K562 (cell line): ENCODE measurements at regions not wholly inside any gene's neighbourhood (a gene's known extent, or its start where the extent isn't known, plus 50 kb on each side); places are given as distances from the start of the nearest gene placed in this dataset.

Experiments
- ATAC-seq: fragments of 200-7000 bp; cut with Tn5 transposase; 3 replicates; pipeline ENCODE4 v1.9.1; 2020; ENCODE audit warnings: moderate library complexity
- BruUV-seq: library from RNA; stranded (reverse); fragments of 400-500 nt; replicated peaks from 2 replicates; lab custom pipeline; 2021; lab: Mats Ljungman, UMichigan
- CTCF ChIA-PET: fragments of 300-600 bp; formaldehyde crosslinking; extraction: SDS; loops from one replicate; lab custom pipeline; 2021; ENCODE audit warnings: low intra/inter-chr PET ratio; lab: Yijun Ruan, JAX
- POLR2A ChIA-PET: fragments of 300-600, 350-650 bp; sonication (Branson Sonifier 250); formaldehyde crosslinking; extraction: SDS; loops from one replicate; lab custom pipeline; 2021; ENCODE audit warnings: antibody characterized with exemption, inconsistent platforms; lab: Yijun Ruan, JAX
- DNase-seq, 4 experiments: peaks; one replicate each; pipeline versions ENCODE4 v3.0.0 to v3.0.0-alpha.2; 2011 to 2018; ENCODE audit warnings: low spot score in 3 of 4, mixed read lengths in 3 of 4; ENCODE audit errors: extremely low read depth in 1 of 4
- FAIRE-seq: peaks from 2 replicates; lab custom pipeline; 2011; peaks lifted over from hg19 to GRCh38; lab: Jason Lieb, UNC
- H2AFZ ChIP-seq: 2 replicates; pipeline ENCODE4 v1.6.0; 2011; ENCODE audit warnings: low read depth, low read length, control low read depth, inconsistent platforms
- H3K27ac ChIP-seq: fragments of 200-600 bp; 3 replicates; pipeline ENCODE4 v1.8.0; 2011; ENCODE audit warnings: low read depth, mild to moderate bottlenecking, control low read depth, inconsistent platforms, low read length, moderate library complexity, mixed read lengths; ENCODE audit errors: extremely low read depth
- H3K27me3 ChIP-seq, 2 experiments: fragments of 300-600 bp in 1 of 2; 2 replicates in 1 of 2; 3 replicates in 1 of 2; pipeline versions ENCODE4 v1.6.0 to v1.8.0; 2011; ENCODE audit warnings: inconsistent platforms in 2 of 2, low read length in 2 of 2, mild to moderate bottlenecking in 1 of 2, mixed read lengths in 1 of 2, moderate library complexity in 1 of 2; ENCODE audit not compliant: control insufficient read depth in 2 of 2, insufficient read depth in 2 of 2
- H3K36me3 ChIP-seq: fragments of 300-600 bp; 3 replicates; pipeline ENCODE4 v1.8.0; 2011; ENCODE audit warnings: mild to moderate bottlenecking, low read length, inconsistent platforms; ENCODE audit not compliant: control insufficient read depth, insufficient read depth
- H3K4me1 ChIP-seq, 2 experiments: fragments of 200-600 bp in 1 of 2; replicated peaks in 1 of 2; 2 replicates in 1 of 2; 3 replicates in 1 of 2; pipeline versions ENCODE4 v1.5.1 to v1.8.0; 2011; ENCODE audit warnings: inconsistent platforms in 2 of 2, low read length in 2 of 2, mild to moderate bottlenecking in 1 of 2, mixed read lengths in 1 of 2, moderate library complexity in 1 of 2; ENCODE audit not compliant: control insufficient read depth in 2 of 2, insufficient read depth in 2 of 2
- H3K4me2 ChIP-seq: 2 replicates; pipeline ENCODE4 v1.6.1; 2011; ENCODE audit warnings: low read length, control low read depth, inconsistent platforms, mixed read lengths; ENCODE audit not compliant: insufficient read depth
- H3K4me3 ChIP-seq: fragments of 200-600 bp; sonication (generic), shearing (Covaris generic); 2 replicates; pipeline ENCODE4 v1.5.1; 2016; ENCODE audit warnings: control low read depth, inconsistent platforms
- H3K79me2 ChIP-seq: fragments of 200-600 bp; 3 replicates; pipeline ENCODE4 v1.8.0; 2011; ENCODE audit warnings: low read length, inconsistent platforms; ENCODE audit not compliant: control insufficient read depth, insufficient read depth
- H3K9ac ChIP-seq, 2 experiments: 2 replicates each; pipeline versions ENCODE4 v1.6.0 to v1.6.1; 2011; ENCODE audit warnings: low read depth in 2 of 2, low read length in 2 of 2, control low read depth in 1 of 2, inconsistent platforms in 1 of 2, mild to moderate bottlenecking in 1 of 2, mixed read lengths in 1 of 2; ENCODE audit not compliant: insufficient read depth in 1 of 2
- H3K9me1 ChIP-seq: one replicate; pipeline ENCODE4 v1.6.0; 2011; ENCODE audit warnings: inconsistent platforms, mild to moderate bottlenecking, low read length, moderate library complexity; ENCODE audit not compliant: control insufficient read depth, insufficient read depth
- H3K9me3 ChIP-seq: replicated peaks from 2 replicates; pipeline ENCODE4 v1.5.1; 2011; ENCODE audit warnings: low read depth, low read length, inconsistent platforms; ENCODE audit not compliant: control insufficient read depth, insufficient read depth
- H4K20me1 ChIP-seq: replicated peaks from 2 replicates; pipeline ENCODE4 v1.6.1; 2011; ENCODE audit warnings: low read length, inconsistent platforms, mixed read lengths; ENCODE audit not compliant: control insufficient read depth, insufficient read depth
- ADNP ChIP-seq: fragments of 200-800 bp; sonication (Bioruptor generic); IDR thresholded peaks from 2 replicates; pipeline ENCODE4 v1.6.1; 2016; ENCODE audit warnings: missing genetic modification characterization, missing compliant biosample characterization
- ERF ChIP-seq: fragments of 450-650 bp; formaldehyde crosslinking; IDR thresholded peaks from 2 replicates; pipeline ENCODE4 v1.4.0; 2020; ENCODE audit warnings: mild to moderate bottlenecking, mixed read lengths
- ETV6 ChIP-seq, 3 experiments: fragments of 150-350 bp in 1 of 3; sonication (generic) in 1 of 3; formaldehyde crosslinking in 1 of 3; IDR thresholded peaks; 2 replicates each; pipeline versions ENCODE4 v1.6.1 to v1.8.0; 2014 to 2022; ENCODE audit warnings: borderline replicate concordance in 2 of 3, low read depth in 2 of 3, antibody characterized with exemption in 1 of 3, low read length in 1 of 3, mild to moderate bottlenecking in 1 of 3, missing genetic modification reagents in 1 of 3
- FOXK2 ChIP-seq, 2 experiments: fragments of 450-650 bp; IDR thresholded peaks in 1 of 2; conservative IDR thresholded peaks in 1 of 2; 2 replicates each; pipeline ENCODE4 v1.6.1; 2016; ENCODE audit warnings: low read depth in 2 of 2, mild to moderate bottlenecking in 1 of 2
- GTF2F1 ChIP-seq: IDR thresholded peaks from 2 replicates; pipeline ENCODE4 v1.6.1; 2011; ENCODE audit warnings: low read depth, low read length, improper control_type of control experiment
- MED1 ChIP-seq: sonication (generic); formaldehyde crosslinking; IDR thresholded peaks from 2 replicates; pipeline ENCODE4 v1.8.1; 2023; ENCODE audit warnings: missing genetic modification reagents, borderline replicate concordance
- NR3C1 ChIP-seq: sonication (generic); formaldehyde crosslinking; IDR thresholded peaks from 2 replicates; pipeline ENCODE4 v1.8.1; 2022; ENCODE audit warnings: missing genetic modification reagents
- SRSF7 ChIP-seq: fragments of 200-400 bp; formaldehyde crosslinking; optimal IDR thresholded peaks from 2 replicates; pipeline ENCODE3; 2017; ENCODE audit warnings: mild to moderate bottlenecking, low read depth, low read length
- TARDBP ChIP-seq: fragments of 450-650 bp; IDR thresholded peaks from 2 replicates; pipeline ENCODE4 v1.6.1; 2016
- ZBTB8A ChIP-seq: fragments of 450-650 bp; IDR thresholded peaks from 2 replicates; pipeline ENCODE4 v1.6.1; 2018; ENCODE audit warnings: mild to moderate bottlenecking, moderate library complexity; ENCODE audit not compliant: partially characterized antibody
- ZNF197 ChIP-seq: fragments of 200-800 bp; sonication (Bioruptor generic); IDR thresholded peaks from 2 replicates; pipeline ENCODE4 v1.6.1; 2016; ENCODE audit warnings: low read depth, missing genetic modification characterization, missing compliant biosample characterization
- ZNF280B ChIP-seq: fragments of 250-450 bp; sonication (Bioruptor Pico); IDR thresholded peaks from 2 replicates; pipeline ENCODE4 v1.5.1; 2021; ENCODE audit warnings: mild to moderate bottlenecking
- ZNF311 ChIP-seq: fragments of 250-450 bp; sonication (Bioruptor Pico); IDR thresholded peaks from 2 replicates; pipeline ENCODE4 v1.4.0; 2020; ENCODE audit warnings: mild to moderate bottlenecking, moderate library complexity
- ZNF444 ChIP-seq: fragments of 250-450 bp; sonication (Bioruptor Pico); IDR thresholded peaks from 2 replicates; pipeline ENCODE4 v1.4.0; 2020; ENCODE audit warnings: mild to moderate bottlenecking, moderate library complexity
- ZNF445 ChIP-seq: fragments of 250-450 bp; sonication (Bioruptor Pico); IDR thresholded peaks from 2 replicates; pipeline ENCODE4 v1.4.0; 2020; ENCODE audit warnings: low read depth, mild to moderate bottlenecking, moderate library complexity
- ZNF561 ChIP-seq: fragments of 450-650 bp; formaldehyde crosslinking; conservative IDR thresholded peaks from 2 replicates; pipeline ENCODE4 v1.4.0; 2020; ENCODE audit warnings: mild to moderate bottlenecking, moderate library complexity
- WGBS: fragments of 100-300 bp; shearing (Covaris generic); methylation state at CpG from one replicate; pipeline ENCODE4 v1.1.6; 2016; ENCODE audit warnings: low coverage, mixed read lengths; ENCODE audit not compliant: insufficient coverage; ENCODE audit errors: missing lambda C conversion rate; 5-methylcytosine and 5-hydroxymethylcytosine counted together
- in situ Hi-C: fragments of 300-500 bp; cut with MboI; formaldehyde crosslinking; loops from 4 replicates; pipeline ENCODE4 v1.15.0; 2018; ENCODE audit warnings: inconsistent platforms, mixed read lengths
- intact Hi-C: fragments of 100-400 bp; cut with micrococcal nuclease; formaldehyde crosslinking; loops from 2 replicates; pipeline ENCODE4 v1.14.2; 2022

DNA sequence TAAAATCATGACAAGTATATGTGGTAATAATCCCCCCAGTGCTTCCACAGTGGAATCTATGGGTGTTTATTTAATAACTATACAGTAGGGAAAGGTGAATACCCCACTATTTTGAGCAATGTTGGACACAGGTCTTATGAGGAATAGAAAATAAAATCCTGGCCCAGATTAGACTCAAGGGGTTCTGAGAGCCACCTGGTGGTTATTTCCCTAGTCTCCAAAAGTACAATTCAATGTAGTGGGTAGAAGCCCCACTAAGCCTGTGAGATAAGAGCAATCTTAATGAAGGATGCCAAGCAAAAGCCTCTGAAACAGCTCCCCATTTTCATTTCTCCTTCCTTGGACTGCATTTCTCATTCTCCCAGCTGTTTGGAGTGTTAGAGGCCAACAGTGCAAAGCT, 328.2 kb upstream of the NR3C2 start:
- Histone ChIP-seq H4K20me1 (no peaks in the 10 kb centered on the region), H3K79me2 (no peaks in the 10 kb centered on the region), H3K9ac (no peak overlapping the region), H3K4me2 (no peak overlapping the region), H3K36me3 (no peaks in the 10 kb centered on the region), H3K4me3 (no peak overlapping the region), H3K9me1 (no peaks in the 10 kb centered on the region), H3K9me3 (no peaks in the 10 kb centered on the region), H3K4me1 (no peaks in the 10 kb centered on the region), H3K27me3 (no peaks in the 10 kb centered on the region), H3K27ac (no peak overlapping the region), H2AFZ (no peak overlapping the region)
- TF ChIP-seq GTF2F1, result no peak
- TF ChIP-seq ZNF561 (CRISPR knock-in tag), result no peak
- no peak for TF ChIP-seq ERF (CRISPR knock-in tag)
- no TSS peak for BruUV-seq
- in situ Hi-C loops, result no loop called here
- DNase-seq, result no peak
- no peak for ATAC-seq
- ChIA-PET POLR2A (interaction anchor here (0.6 kb wide), 1 partner anchor 1159 kb away, joined by 3 read pairs; no protein-coding TSS in a partner anchor), CTCF (no interaction called here)
- no peak for FAIRE-seq
- intact Hi-C loops, result no loop called here

- CTCF ChIA-PET, result no interaction called here
- Histone ChIP-seq H4K20me1 (no peaks in the 10 kb centered on the region), H3K4me3 (no peak overlapping the region), H3K79me2 (no peaks in the 10 kb centered on the region), H3K4me2 (no peak overlapping the region), H3K4me1 (no peaks in the 10 kb centered on the region), H3K9me3 (no peaks in the 10 kb centered on the region), H2AFZ (no peak overlapping the region), H3K27me3 (no peaks in the 10 kb centered on the region), H3K36me3 (no peaks in the 10 kb centered on the region), H3K27ac (no peak overlapping the region), H3K9me1 (no peaks in the 10 kb centered on the region), H3K9ac (no peak overlapping the region)
- intact Hi-C loops (no loop called here), in situ Hi-C loops (no loop called here)
- POLR2A ChIA-PET, result no interaction called here
- no peak for DNase-seq
- ATAC-seq, result no peak
- FAIRE-seq, result no peak
- WGBS, result 0% methylated on average over 2 of the region's 2 CpGs
- BruUV-seq, result no TSS peak
- TF ChIP-seq ZBTB8A (no peak), ETV6 (IDR thresholded peaks at IDR 0.05; ENCODE audit: borderline replicate concordance in 1 of 2, low read depth in 2 of 2, low read length in 1 of 2) (no peak), ETV6 (CRISPR knock-in tag; IDR thresholded peaks at IDR 0.05; ENCODE audit: borderline replicate concordance) (no peak), SRSF7 (no peak), FOXK2 (conservative IDR thresholded peaks at IDR 0.05 in 1 of 2, IDR thresholded peaks at IDR 0.05 in 1 of 2; ENCODE audit: low read depth in 2 of 2) (no peak), MED1 (no peak), TARDBP (no peak), NR3C1 (CRISPR knock-in tag) (no peak), ZNF311 (CRISPR knock-in tag) (no peak), ZNF445 (CRISPR knock-in tag) (no peak), ZNF197 (no peak), ADNP (tag) (no peak), ZNF280B (CRISPR knock-in tag) (no peak), ZNF444 (no peak)
These were observed 322.5 kb upstream of the NR3C2 start for GRCh38 chr4:148764720-148765119.
